Breast epithelium (tissue), 3 donors: ENCODE measurements at regions not wholly inside any gene's neighbourhood (a gene's known extent, or its start where the extent isn't known, plus 50 kb on each side); places are given as distances from the start of the nearest gene placed in this dataset.

Experiments
- POLR2A ChIP-seq: fragments of 450-650 bp; IDR thresholded peaks from one replicate; pipeline ENCODE4 v1.6.1; 2016; ENCODE audit warnings: antibody characterized with exemption, mild to moderate bottlenecking, moderate library complexity
- POLR2AphosphoS5 ChIP-seq, 3 donors: sonication (generic); formaldehyde crosslinking; IDR thresholded peaks; one replicate each; pipeline ENCODE4 v1.6.1; 2017; ENCODE audit warnings: antibody characterized with exemption in 3 of 3
- TF ChIP-seq, protein P1 (sequence below), 3 donors: fragments of 450-650 bp; IDR thresholded peaks; one replicate each; pipeline ENCODE4 v1.5.1; 2016 to 2017; ENCODE audit warnings: antibody characterized with exemption in 3 of 3, mild to moderate bottlenecking in 3 of 3, moderate library complexity in 3 of 3

- TF ChIP-seq POLR2A (no peak), POLR2AphosphoS5 (IDR thresholded peaks at IDR 0.05) (no peak)
- TF ChIP-seq, protein P1, sequence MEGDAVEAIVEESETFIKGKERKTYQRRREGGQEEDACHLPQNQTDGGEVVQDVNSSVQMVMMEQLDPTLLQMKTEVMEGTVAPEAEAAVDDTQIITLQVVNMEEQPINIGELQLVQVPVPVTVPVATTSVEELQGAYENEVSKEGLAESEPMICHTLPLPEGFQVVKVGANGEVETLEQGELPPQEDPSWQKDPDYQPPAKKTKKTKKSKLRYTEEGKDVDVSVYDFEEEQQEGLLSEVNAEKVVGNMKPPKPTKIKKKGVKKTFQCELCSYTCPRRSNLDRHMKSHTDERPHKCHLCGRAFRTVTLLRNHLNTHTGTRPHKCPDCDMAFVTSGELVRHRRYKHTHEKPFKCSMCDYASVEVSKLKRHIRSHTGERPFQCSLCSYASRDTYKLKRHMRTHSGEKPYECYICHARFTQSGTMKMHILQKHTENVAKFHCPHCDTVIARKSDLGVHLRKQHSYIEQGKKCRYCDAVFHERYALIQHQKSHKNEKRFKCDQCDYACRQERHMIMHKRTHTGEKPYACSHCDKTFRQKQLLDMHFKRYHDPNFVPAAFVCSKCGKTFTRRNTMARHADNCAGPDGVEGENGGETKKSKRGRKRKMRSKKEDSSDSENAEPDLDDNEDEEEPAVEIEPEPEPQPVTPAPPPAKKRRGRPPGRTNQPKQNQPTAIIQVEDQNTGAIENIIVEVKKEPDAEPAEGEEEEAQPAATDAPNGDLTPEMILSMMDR (IDR thresholded peaks at IDR 0.05) = no peak
Measured at GRCh38 chr7:15087771-15088170, 185.2 kb upstream of the DGKB start.
